VCaP (cell line): ENCODE measurements at regions not wholly inside any gene's neighbourhood (a gene's known extent, or its start where the extent isn't known, plus 50 kb on each side); places are given as distances from the start of the nearest gene placed in this dataset.

Experiments used
- H3K27ac ChIP-seq: fragments of 450-650 bp; 2 replicates; pipeline ENCODE4 v1.5.1; 2017
- CTCF ChIP-seq: fragments of 450-650 bp; conservative IDR thresholded peaks from 2 replicates; pipeline ENCODE4 v1.5.1; 2017; ENCODE audit warnings: mild to moderate bottlenecking, moderate library complexity

- no peak for TF ChIP-seq CTCF
- H3K27ac ChIP-seq = no peak overlapping the region
Measured at GRCh38 chr7:125127304-125127703, 197.7 kb upstream of the POT1 start.

- TF ChIP-seq CTCF = no peak
- no peak overlapping the region for H3K27ac ChIP-seq
Measured at GRCh38 chr7:125126376-125126775, 196.8 kb upstream of the POT1 start.

- no peak for TF ChIP-seq CTCF
- H3K27ac ChIP-seq = no peak overlapping the region
Measured at GRCh38 chr7:125125315-125125714, 195.7 kb upstream of the POT1 start.

GRCh38 chr7:125122173-125122572 is 192.5 kb upstream of the POT1 start:
- no peak for TF ChIP-seq CTCF
- H3K27ac ChIP-seq = no peak overlapping the region

- no peak overlapping the region for H3K27ac ChIP-seq
- no peak for TF ChIP-seq CTCF
Measured at GRCh38 chr7:125119559-125120115, 190.0 kb upstream of the POT1 start.

- no peak overlapping the region for H3K27ac ChIP-seq
- TF ChIP-seq CTCF = no peak
Measured at GRCh38 chr7:125118444-125118843, 188.8 kb upstream of the POT1 start.

GRCh38 chr7:125112850-125113249 is 183.2 kb upstream of the POT1 start:
- TF ChIP-seq CTCF = no peak

More at GRCh38 chr7:125112850-125113249, 183.2 kb upstream of the POT1 start:
- no peak overlapping the region for H3K27ac ChIP-seq
